8988T (cell line): ENCODE measurements at regions not wholly inside any gene's neighbourhood (a gene's known extent, or its start where the extent isn't known, plus 50 kb on each side); places are given as distances from the start of the nearest gene placed in this dataset.

Experiments
- DNase-seq: peaks from one replicate; pipeline ENCODE4 v3.0.0; 2011

DNA sequence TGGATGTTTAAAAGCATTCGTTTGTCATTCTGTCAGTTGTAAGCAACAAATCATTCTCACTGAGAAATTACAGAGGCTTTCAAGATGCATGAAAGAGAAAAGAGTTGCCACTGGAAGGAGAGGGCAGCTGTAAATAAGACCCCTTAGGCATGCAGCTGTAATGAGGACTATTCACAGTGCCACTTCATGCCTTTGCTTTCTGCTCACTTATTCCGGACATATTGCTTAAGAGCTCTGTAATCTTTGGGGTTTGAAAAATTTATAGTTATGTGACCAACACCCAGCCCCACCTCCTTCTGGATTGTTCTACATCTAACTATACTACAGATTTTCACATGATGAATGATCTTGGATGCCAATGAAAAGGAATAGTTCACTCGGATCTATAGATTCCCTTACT lies 194.8 kb upstream of the DCN start:
- DNase-seq: no peak

DNA sequence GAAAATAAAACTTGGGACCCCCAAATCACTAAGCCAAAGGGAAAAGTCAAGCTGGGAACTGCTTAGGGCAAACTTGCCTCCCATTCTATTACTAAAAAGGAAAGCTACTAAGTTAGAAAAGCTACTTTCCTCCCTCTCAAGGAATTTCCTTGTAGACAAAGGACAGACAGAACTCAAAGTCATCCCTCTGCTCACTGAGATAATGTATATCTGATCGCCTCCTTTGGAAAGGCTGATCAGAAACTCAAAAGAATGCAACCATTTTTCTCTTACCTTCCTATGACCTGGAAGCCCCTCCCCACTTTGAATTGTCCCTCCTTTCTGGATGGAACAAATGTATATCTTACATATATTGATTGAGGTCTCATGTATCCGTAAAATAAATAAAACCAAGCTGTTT lies 190.5 kb upstream of the DCN start:
- DNase-seq: no peak

DNA sequence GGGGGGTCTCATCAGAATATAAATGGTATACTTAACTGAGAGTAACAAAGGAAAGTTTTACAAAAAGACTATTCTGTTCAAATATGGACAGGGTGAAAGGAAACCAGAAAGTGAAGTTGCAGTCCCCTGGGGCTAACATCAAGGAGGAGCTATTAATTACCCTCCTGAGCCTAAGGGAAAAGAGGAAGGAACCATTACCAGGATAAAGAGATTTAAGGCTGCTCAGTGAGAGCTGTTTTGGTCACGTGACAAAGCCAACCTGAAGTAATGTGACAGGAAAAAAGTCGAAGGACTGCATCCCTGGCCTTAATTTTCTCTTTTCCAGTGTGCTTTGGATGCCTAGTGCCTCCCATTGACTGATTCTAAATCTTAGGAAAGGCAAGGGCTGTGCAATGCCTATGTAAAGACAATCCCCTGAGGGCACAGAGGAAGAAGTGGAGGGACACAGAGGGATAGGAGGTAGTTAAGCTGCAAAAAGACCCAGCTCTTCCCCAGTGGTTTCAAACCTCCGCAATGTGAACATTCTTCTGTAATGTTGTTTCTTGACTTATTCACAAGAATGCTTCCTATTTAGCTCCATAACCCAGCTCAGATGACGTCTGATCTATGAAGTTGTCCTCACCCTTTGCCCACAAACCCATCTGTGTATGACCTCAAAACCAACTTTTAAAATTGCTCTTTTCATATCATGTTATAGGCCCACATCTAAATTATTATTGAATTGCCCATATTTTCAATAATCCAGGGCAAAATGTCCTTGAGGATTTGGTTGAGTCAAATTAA lies 187.7 kb upstream of the DCN start:
- no peak for DNase-seq

DNA sequence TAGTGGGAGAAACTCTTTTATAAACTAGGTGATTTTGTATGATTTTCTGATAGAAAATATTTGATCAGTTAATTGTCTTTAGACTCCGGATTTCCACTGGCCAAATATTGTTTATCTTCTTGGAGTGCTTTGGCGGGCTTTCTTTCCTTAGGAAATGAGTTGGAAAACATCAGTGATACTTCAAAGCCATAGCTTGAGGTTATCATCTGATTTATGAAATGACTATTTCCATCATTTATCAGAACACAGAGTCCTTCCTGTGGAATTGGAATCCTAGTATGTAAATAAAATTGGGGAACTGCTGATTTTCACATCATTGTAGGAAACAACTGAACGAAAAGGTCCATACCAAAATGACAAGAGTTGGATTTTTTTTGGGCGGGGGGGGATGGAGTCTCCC lies 186.0 kb upstream of the DCN start:
- no peak for DNase-seq

DNA sequence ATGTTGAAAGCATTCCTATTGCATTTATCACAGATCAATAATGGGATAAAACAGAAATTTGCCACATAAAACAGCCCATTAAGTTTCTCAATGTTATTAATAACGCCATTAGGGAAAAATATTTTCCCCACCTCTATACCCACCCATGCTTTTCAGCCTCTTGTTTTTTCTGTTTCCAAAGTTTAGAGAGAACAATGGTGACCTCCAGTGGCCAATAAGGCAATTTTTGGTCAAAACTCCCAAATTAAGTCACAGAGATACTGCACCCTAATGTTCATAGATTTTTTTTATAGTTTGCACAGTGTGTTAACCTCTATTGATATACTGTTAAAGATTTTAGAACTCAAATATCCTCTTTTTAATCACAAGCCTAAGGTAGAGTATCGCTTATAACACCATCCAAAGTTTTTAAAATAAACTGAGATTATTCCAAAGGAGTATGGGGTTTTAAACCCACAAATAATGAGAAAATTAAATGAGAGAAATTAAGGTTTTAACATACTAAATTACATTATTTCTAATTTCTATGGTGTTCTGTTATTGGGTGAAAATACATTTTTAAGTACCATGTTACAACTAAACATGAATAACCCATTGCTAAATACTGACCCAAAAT lies 184.7 kb upstream of the DCN start:
- no peak for DNase-seq

DNA sequence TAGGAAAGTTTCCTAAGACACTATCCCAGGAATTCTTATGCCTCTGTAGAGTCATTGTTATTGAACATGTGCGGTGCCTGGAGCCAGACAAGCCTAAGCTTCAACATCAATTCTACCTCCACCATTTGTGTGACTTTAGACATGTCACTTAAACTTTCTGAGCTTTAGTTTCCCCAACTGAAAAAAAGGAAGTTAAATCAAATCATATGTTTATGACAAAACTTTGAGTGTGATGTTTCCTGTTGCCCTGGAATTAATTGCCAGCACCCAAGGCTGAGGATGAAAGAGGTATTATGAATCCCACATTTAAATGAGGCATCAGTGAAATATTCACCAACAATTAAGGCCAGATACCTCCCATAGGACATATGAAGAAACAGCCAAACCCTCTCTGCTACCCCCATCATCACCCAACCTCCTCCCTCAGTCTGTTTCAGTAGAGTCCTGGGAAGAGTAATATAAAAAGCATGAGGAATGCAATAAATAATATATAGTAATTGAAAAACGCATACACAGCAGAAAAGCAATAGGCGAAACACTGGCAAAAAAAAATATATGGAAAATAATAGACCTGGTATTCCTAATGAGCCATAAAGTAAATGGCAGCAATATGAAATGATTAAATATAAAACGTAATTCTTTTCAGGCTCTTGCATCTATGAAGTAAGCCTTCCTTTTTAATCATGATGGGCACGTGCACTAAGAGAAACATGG lies 182.0 kb upstream of the DCN start:
- DNase-seq: no peak

DNA sequence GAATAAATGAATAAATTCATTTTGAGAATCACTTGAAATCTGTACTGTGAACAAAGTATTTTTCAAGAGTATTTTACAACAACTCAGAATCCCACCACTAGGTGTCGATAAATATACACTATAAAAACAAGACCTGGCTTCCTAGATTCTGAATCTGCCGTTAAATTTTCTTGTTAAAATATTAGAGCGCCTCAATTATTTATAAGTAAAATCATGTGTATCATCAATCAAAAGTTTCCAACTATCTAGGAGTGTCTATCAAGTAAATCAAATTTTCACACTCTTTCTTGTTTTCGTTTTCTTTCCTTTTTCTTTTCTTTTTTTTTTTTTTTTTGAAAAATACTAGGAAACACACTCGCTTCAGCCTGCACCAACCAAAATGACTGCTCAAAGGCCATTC lies 179.2 kb upstream of the DCN start:
- DNase-seq: no peak

DNA sequence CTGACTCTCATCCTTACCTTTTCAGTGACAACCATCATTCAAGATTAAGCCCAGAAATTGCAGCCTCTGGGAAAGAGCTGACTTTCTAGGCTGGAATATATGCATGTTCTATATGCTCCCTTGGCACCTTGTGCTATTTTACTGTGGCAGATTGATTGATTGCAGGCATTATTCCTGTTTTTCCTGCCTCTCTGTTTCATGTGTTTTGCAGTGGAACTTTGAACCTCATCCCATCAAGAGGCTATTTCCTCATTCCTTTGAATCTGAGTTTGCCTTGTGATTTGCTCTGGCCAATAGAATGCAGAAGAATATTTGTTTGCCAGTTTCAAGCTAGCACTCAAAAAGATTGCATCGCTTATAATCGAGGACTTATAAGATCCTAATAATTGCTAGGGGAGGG lies 174.8 kb upstream of the DCN start:
- no peak for DNase-seq

DNA sequence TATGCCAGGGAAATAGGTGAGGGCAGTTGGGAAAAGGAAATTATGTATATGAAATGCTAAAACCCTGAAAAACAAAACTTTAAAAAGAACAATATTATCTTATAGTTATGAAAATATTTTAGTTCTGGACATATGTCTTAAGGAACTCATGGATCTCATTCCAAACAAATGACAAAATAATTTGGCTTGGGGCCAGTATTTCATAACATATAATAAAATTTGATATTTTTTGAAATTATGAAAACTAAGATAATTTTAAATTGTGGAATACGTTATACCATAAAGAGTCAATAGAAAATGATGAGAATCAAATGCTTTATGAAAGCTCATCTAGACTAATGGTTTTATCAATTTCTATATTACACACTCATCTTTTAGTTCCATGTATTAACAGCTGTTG lies 173.8 kb upstream of the DCN start:
- no peak for DNase-seq

DNA sequence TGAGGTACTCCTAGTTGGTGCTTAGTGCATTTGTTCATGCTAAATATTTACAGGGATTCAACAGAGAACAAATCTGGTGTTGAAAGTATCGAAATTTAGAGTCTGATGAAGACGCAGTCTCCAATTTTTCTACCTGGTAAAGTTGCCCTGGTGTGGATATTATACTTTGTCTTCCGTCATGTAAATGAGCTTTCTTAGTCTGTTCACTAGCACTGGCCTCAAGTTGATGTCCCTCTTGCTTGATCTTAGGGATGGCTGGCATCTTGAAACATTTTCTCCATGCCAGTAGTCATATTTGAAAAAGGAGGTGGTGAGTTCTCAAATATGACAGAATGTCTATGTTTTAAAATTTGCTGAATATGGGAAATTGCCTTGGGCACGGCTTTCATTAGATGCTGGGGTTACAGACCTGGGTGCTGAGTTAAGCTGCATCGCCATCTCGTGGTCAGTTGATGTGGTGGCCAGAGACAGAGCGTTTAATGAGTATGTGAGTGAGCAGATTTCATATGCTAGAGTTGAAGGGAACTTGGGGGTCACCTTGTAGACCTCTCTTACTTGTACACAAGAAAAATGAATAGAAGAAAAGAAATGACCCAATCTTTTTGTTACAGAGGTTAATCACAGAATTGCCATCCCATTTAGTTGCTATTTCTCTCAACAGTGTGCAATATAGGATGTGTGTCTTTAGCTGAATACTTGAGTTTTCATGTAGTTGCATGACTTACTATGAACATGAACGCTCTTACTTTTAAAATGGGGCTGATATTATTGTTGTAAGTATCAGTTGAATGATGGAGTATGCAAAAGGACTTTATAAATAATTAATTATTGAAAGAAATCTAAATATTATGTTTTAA lies 172.8 kb upstream of the DCN start:
- no peak for DNase-seq

DNA sequence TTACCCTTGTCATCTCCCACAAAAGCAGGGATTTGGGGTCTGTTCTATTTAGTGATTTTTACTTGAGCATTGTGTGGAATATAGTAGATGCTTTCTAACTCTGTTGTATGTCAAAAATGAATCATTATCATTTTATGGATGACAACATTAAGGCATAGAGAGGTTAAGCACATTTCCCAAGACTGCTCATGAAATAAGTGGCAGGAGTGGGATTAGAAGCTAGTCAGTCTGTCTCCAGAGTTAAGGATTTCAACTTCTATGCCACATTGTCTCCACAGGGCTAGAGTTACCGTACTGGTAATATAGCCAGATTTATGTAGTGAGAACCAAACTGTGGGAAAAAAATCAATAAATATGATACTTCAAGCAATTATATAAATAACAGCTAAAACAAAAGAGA lies 170.6 kb upstream of the DCN start:
- no peak for DNase-seq

DNA sequence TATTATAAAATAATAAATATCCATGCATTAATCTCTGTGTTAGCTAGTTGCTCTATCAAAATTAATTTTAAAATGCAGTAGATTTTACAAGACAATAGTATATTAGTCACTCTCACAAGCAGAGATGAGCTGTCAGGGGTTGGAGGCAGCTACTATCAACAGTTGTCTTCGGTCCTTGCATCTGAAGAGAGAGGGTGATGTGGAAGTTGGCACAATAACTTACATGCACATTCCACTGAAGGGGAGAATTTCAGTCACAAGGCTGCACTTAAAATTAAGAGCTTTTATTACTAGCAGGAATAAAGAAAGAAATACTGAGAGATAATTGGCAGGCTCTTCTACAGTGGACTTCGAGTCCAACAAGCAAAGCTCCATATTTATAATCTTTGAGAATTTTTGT lies 166.9 kb upstream of the DCN start:
- DNase-seq: no peak

DNA sequence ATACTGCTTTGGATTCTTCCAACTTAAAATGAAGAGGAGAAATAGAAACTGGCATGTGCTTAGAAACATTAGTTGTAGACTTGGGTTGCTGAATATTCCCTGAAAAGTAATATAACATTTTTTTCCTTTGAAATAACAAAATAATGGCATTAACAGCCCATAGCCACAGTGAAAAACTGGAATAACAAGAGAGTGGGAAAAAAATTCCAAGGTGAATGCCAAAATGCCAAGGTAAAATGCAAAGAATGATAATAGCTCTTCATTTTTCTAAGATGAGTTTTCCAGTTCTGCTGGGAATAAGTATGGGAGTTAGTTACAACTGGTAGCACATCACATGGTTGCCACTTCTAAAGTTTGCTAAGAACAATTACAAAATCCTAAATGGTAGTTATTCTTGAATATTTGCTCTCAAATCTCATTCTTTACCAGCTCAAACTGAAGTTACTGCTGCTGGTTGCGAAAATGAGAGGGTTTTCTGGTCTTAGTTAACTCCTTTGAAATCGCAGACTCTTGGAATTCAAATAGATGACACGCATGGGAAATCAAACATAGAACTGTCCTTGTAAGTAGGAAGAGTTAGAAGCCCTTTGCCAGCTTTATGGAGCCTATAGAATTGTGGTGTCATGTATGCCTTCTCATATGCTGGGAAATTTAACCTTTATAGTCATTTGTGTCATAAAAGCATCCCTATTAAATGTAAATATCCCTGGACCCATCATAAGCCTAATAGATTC lies 165.0 kb upstream of the DCN start:
- no peak for DNase-seq

DNA sequence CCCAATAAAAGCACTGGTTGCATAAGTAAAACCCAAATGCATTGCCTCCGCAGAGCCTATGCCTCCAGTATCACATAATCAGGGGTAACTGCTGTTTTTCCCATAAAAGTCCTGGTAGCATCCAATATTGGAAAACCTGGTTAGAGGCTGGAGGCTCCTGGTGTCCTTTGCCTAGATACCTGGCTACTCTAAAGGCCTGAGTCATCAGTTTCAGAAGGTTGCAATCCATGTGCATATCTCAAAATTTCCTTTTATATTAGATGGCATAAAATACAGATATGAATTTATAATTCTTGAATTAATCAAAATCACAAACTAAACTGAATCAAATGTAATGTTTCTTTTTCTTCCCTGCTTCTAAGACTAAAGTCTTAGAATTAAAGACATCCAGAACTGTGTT lies 164.2 kb upstream of the DCN start:
- DNase-seq: no peak

DNA sequence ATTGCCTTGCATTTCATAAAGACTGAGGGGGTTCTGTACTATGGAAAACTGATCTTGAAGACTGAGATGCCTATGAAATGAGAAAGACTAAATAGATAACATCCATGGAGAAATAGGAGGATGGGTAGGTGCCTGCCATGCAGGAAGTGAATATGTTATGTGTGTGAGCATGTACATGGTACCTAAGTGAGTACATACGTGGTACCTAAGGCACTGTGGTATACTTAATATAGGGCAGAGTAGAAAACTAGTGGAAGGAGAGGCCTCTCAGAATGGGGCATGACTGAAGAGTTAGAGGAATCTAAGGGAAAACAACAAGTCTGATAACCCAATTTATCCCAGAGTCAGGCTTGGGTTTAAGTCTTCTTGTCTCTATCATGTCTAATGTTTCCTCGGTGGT lies 161.8 kb upstream of the DCN start:
- no peak for DNase-seq

DNA sequence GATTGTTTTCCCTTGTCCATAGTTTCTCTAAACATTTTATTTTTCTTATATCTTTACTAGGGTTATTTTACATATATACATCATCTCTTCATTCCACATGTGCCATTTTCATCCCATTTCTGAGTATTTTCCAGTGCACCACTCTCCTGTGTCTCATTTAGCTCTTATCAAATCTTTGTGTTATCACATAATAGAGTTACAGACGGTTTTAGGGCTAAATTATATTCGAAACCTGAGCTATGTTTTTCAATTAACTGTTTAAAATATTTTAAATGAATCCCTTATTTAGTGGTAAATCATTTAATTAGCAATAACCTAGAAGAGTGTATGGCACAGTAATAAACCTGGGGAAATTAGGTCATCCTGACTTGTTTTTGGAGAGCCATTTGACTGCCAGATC lies 160.4 kb upstream of the DCN start:
- DNase-seq: no peak

DNA sequence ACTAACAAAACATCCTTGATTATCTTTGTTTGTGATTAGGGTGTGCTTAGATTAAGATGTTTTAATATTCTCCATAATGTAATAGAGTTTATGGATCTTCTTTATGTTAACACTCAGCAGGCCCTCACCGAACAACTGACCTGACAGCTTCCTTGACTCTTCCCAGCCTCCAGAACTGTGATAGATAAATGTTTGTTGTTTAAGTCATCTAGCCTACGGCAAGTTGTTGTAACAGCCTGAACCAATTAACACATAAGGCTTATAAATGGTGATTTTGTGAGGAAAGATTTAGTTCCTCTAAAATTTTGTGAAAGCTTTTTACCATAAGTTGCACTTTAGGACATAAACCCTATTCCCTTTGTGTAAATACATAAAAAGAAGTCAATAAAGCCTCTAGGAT lies 156.5 kb upstream of the DCN start:
- no peak for DNase-seq

DNA sequence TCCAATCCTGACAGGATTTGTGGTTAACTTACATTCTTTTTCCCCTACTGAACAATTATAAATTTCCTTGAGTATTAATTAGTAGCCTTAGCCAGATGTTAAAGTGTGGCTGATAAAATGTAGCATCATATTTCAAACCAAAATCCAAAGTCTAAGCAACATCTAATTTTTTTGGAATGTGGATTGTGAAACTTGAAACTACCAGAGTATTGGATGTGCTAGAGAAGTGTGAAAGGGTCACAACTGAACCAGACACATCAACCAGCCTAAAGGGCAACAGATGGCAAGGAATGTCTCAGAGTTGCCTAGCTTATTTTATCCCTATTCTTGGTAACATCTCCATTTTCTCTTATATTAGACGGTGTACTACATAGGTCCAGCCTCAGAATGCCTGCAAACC lies 153.1 kb upstream of the DCN start:
- no peak for DNase-seq

DNA sequence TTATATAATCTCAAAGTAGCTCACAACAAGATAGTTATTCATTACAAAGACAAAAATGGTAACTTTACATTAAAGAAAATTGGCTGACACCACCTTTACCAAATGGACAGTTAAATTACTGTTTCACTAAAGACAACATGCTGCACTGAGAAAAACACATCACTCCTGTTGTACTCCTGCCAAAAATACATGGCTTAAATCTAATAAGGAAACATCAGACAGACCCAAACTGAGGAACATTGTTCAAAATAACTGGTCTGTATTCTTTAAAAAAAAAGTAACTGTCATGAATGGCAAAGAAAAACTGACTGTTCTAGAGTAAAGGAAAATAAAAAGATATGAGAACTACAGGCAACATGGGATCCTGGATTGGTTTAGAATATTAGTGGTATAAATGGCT lies 151.3 kb upstream of the DCN start:
- DNase-seq: no peak

DNA sequence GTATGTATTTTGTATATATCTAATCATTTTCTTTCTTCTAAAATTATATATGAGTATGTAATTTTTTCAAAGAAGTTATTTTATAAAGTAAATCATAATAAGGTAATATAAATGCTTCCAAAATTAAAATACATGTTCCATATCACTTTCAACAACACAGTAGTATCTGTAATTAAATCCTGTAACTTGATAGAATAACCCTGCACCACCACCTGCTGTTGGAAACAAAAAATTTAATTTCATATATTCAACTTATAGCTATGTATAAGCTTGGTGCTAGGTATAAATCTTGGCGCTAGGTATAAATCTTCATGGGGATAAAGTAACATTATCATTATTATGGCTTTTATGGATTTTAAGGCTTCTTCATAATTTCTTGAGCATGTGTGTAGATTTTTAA lies 149.7 kb upstream of the DCN start:
- no peak for DNase-seq

DNA sequence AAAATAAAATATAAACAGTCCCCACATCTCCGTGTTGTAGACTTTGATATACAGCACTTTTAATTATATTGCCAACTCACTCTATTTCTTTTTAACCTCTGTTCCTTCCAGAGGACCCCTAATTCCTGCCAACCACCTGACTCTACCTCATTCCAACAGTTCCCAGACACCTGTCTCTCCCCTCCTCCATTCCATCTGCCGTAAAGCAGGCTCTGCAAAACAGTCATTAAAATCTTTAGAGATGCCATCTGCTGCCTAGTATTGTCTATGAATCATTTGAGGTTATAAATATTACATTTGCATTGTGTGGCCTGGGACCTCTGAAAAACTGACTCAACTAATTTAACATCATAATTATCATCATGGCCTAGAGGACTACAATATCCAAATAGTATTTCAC lies 148.8 kb upstream of the DCN start:
- DNase-seq: no peak

DNA sequence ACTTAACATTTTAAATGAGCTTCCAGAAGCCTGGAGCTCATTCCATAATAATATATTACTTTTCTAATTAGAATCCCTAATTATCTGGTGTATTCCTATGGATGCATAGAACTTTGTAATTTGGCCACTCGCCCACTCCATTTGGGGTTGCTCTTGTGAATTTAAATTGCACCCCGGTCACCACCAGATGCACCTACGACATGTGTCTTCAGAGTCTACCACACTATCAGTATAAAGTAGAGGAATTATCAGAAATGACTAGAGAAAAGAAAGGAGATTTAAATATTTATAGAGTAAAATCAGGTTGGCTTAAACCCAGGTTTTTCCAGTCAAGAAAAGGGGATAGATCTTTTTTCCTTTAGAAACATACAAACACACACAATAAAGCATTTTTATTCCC lies 145.8 kb upstream of the DCN start:
- no peak for DNase-seq

DNA sequence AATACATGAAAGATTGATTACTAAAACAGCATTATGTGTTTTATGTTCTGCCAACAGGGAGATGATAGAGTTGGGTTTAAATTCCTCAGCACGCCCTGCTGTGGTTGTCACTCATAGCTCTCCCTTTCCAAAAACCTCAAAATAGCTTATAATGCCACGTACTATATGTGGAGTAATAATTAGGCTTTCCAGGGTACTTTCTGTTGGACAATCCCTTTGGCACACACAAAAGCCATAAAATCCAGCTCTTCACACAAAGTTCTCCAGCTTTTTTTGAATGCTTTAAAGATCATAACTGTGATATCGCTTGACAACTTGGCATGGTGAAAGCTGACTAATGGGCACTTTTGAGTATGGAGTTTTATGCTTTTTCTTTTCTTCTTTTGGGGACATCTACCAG lies 145.3 kb upstream of the DCN start:
- no peak for DNase-seq
